ENCODE measurements at regions not wholly inside any gene's neighbourhood (a gene's known extent, or its start where the extent isn't known, plus 50 kb on each side); places are given as distances from the start of the nearest gene placed in this dataset.

GRCh38 chr4:141972950-141973349 lies 336.6 kb downstream of the IL15 start:
- TF ChIP-seq CTCF (IDR thresholded peaks at IDR 0.05), result no peak
- DNase-seq, result no peak
- H3K9ac ChIP-seq (ENCODE audit: insufficient read depth, low read length, poor library complexity, severe bottlenecking), result no peak overlapping the region
- Mint-ChIP-seq H3K36me3 (no peaks in the 10 kb centered on the region), H3K4me1 (no peaks in the 10 kb centered on the region), H3K9me3 (peaks cover 13 to 30% (median 21%) of the 10 kb centered on the region in 7 donors), H3K27ac (no peak overlapping the region), H3K27me3 (ENCODE audit: low read depth in 3 of 3) (no peaks in the 10 kb centered on the region), H3K4me3 (no peak overlapping the region)
- H3K36me3 ChIP-seq (replicated peaks in 1 of 2; ENCODE audit: control insufficient read depth in 1 of 2, insufficient read depth in 2 of 2, low read length in 2 of 2), result no peaks in the 10 kb centered on the region
- no peak overlapping the region for H2AFZ ChIP-seq (ENCODE audit: insufficient read depth, low read depth, low read length, poor library complexity, severe bottlenecking)
- WGBS (ENCODE audit: insufficient coverage), result 60% methylated on average over 1 of the region's 1 CpG
- H3K79me2 ChIP-seq (ENCODE audit: insufficient read depth, low read length), result no peaks in the 10 kb centered on the region
- no peak overlapping the region for H3K4me3 ChIP-seq (replicated peaks in 1 of 3; ENCODE audit: low read depth in 2 of 3, low read length in 3 of 3)
- no peak overlapping the region for H3K27ac ChIP-seq (ENCODE audit: low read depth in 1 of 2, low read length in 2 of 2)
- no peaks in the 10 kb centered on the region for H3K27me3 ChIP-seq (ENCODE audit: control insufficient read depth in 2 of 2, insufficient read depth in 2 of 2, low read length in 2 of 2)
- no peaks in the 10 kb centered on the region for H4K20me1 ChIP-seq (ENCODE audit: insufficient read depth, low read length)
- H3K4me2 ChIP-seq (replicated peaks; ENCODE audit: extremely low read depth, low read length, poor library complexity, severe bottlenecking), result no peak overlapping the region
- H3K4me1 ChIP-seq (ENCODE audit: control insufficient read depth in 1 of 2, insufficient read depth in 2 of 2, low read length in 2 of 2), result no peaks in the 10 kb centered on the region
- intact Hi-C loops (cut with micrococcal nuclease), result no loop called here
- peaks cover 9 to 22% of the 10 kb centered on the region in 2 donors for H3K9me3 ChIP-seq (replicated peaks in 1 of 2; ENCODE audit: control insufficient read depth in 1 of 2, insufficient read depth in 1 of 2, low read length in 2 of 2)
